HEK293T (cell line): ENCODE measurements at regions not wholly inside any gene's neighbourhood (a gene's known extent, or its start where the extent isn't known, plus 50 kb on each side); places are given as distances from the start of the nearest gene placed in this dataset.

ENCODE experiments used
- ARNT ChIP-seq: fragments of 450-650 bp; IDR thresholded peaks from 2 replicates; pipeline ENCODE4 v1.6.1; 2017; ENCODE audit warnings: mild to moderate bottlenecking
- BHLHE40 ChIP-seq: fragments of 450-650 bp; IDR thresholded peaks from 2 replicates; pipeline ENCODE4 v1.6.1; 2016; ENCODE audit warnings: mild to moderate bottlenecking, moderate library complexity, borderline replicate concordance
- CTBP1 ChIP-seq: fragments of 450-650 bp; IDR thresholded peaks from 2 replicates; pipeline ENCODE4 v1.6.1; 2016; ENCODE audit warnings: borderline replicate concordance
- ELF4 ChIP-seq: fragments of 450-650 bp; IDR thresholded peaks from 2 replicates; pipeline ENCODE4 v1.6.1; 2017; ENCODE audit warnings: antibody characterized with exemption
- FOXA1 ChIP-seq: fragments of 450-650 bp; IDR thresholded peaks from 2 replicates; pipeline ENCODE4 v1.6.1; 2016; ENCODE audit warnings: mild to moderate bottlenecking
- FOXK2 ChIP-seq: fragments of 450-650 bp; IDR thresholded peaks from 2 replicates; pipeline ENCODE4 v1.6.1; 2016; ENCODE audit warnings: mild to moderate bottlenecking
- FOXM1 ChIP-seq: fragments of 450-650 bp; IDR thresholded peaks from 2 replicates; pipeline ENCODE4 v1.6.1; 2017; ENCODE audit warnings: mild to moderate bottlenecking, borderline replicate concordance
- HDGF ChIP-seq: fragments of 450-650 bp; IDR thresholded peaks from 2 replicates; pipeline ENCODE4 v1.6.1; 2017; ENCODE audit warnings: antibody characterized with exemption, borderline replicate concordance
- LEF1 ChIP-seq: fragments of 450-650 bp; IDR thresholded peaks from 2 replicates; pipeline ENCODE4 v1.6.1; 2017; ENCODE audit warnings: mild to moderate bottlenecking, borderline replicate concordance
- NFRKB ChIP-seq: fragments of 450-650 bp; IDR thresholded peaks from 2 replicates; pipeline ENCODE4 v1.6.1; 2016; ENCODE audit warnings: mild to moderate bottlenecking, moderate library complexity
- SP1 ChIP-seq: fragments of 450-650 bp; IDR thresholded peaks from 2 replicates; pipeline ENCODE4 v1.6.1; 2017
- SUZ12 ChIP-seq: fragments of 450-650 bp; IDR thresholded peaks from 2 replicates; pipeline ENCODE4 v1.6.1; 2016; ENCODE audit warnings: mild to moderate bottlenecking
- TF ChIP-seq, protein P1 (sequence below): fragments of 450-650 bp; IDR thresholded peaks from 2 replicates; pipeline ENCODE4 v1.6.1; 2016

DNA sequence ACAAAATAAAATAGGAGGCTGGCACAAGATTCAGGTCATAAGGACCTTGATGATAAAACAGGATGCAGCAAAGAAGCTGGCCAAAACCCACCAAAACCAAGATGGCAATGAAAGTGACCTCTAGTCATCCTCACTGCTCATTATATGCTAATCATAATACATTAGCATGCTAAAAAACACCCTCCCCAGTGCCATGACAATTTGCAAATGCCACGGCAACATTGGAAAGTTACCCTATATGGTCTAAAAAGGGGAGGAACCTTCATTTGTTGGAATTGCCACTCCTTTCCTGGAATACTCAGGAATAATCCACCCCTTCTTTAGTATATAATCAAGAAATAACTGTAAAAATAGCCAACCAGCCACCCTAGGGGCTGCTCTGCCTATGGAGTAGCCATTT is 108.8 kb upstream of the GRIK1 start:
- TF ChIP-seq SP1: no peak
- no peak for TF ChIP-seq FOXA1
- no peak for TF ChIP-seq FOXK2
- no peak for TF ChIP-seq HDGF
- TF ChIP-seq SUZ12: no peak
- TF ChIP-seq ARNT: no peak
- TF ChIP-seq NFRKB: no peak
- no peak for TF ChIP-seq ELF4
- no peak for TF ChIP-seq BHLHE40
- TF ChIP-seq, protein P1, sequence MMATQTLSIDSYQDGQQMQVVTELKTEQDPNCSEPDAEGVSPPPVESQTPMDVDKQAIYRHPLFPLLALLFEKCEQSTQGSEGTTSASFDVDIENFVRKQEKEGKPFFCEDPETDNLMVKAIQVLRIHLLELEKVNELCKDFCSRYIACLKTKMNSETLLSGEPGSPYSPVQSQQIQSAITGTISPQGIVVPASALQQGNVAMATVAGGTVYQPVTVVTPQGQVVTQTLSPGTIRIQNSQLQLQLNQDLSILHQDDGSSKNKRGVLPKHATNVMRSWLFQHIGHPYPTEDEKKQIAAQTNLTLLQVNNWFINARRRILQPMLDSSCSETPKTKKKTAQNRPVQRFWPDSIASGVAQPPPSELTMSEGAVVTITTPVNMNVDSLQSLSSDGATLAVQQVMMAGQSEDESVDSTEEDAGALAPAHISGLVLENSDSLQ: no peak
- no peak for TF ChIP-seq FOXM1
- TF ChIP-seq CTBP1: no peak
- TF ChIP-seq LEF1: no peak
